Thyroid gland (tissue), 4 donors: ENCODE measurements at regions not wholly inside any gene's neighbourhood (a gene's known extent, or its start where the extent isn't known, plus 50 kb on each side); places are given as distances from the start of the nearest gene placed in this dataset.

Experiments
- POLR2A ChIP-seq, 2 donors: fragments of 450-650 bp; IDR thresholded peaks; one replicate each; pipeline ENCODE4 v1.6.1; 2017; ENCODE audit warnings: antibody characterized with exemption in 2 of 2, mild to moderate bottlenecking in 2 of 2, moderate library complexity in 1 of 2
- TF ChIP-seq, protein P1 (sequence below), 6 experiments: fragments of 200-600 bp in 3 of 6; fragments of 450-650 bp in 3 of 6; sonication (generic) in 3 of 6; IDR thresholded peaks; one replicate each; pipeline ENCODE4 v1.5.1; 2016 to 2019; ENCODE audit warnings: antibody characterized with exemption in 6 of 6, mild to moderate bottlenecking in 2 of 6, inconsistent platforms in 1 of 6, moderate library complexity in 1 of 6

DNA sequence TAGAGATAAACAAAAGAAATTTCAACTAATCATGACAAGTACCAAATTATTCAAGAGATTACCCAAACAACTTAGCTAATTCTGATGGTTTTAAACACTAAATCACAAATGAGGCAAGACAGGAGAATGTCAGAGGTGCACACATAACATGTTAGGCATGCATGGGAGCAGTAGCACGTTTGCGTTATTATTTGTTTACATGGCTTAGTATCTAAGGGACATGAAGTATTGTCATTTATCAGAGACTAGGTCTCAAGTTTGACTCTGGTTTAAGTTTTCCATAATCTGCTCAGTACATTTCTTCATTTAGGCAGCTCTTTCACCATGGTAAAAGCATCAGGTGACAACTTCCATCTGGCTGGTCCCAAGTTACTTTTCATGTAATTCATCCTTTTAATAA is 244.1 kb upstream of the TNC start:
- TF ChIP-seq, protein P1, sequence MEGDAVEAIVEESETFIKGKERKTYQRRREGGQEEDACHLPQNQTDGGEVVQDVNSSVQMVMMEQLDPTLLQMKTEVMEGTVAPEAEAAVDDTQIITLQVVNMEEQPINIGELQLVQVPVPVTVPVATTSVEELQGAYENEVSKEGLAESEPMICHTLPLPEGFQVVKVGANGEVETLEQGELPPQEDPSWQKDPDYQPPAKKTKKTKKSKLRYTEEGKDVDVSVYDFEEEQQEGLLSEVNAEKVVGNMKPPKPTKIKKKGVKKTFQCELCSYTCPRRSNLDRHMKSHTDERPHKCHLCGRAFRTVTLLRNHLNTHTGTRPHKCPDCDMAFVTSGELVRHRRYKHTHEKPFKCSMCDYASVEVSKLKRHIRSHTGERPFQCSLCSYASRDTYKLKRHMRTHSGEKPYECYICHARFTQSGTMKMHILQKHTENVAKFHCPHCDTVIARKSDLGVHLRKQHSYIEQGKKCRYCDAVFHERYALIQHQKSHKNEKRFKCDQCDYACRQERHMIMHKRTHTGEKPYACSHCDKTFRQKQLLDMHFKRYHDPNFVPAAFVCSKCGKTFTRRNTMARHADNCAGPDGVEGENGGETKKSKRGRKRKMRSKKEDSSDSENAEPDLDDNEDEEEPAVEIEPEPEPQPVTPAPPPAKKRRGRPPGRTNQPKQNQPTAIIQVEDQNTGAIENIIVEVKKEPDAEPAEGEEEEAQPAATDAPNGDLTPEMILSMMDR (IDR thresholded peaks at IDR 0.05) = no peak
- no peak for TF ChIP-seq POLR2A (IDR thresholded peaks at IDR 0.05)
